CD14-positive monocyte (primary cell): ENCODE measurements at regions not wholly inside any gene's neighbourhood (a gene's known extent, or its start where the extent isn't known, plus 50 kb on each side); places are given as distances from the start of the nearest gene placed in this dataset.

Source experiments
- DNase-seq, 3 donors: peaks; one replicate each; pipeline ENCODE4 v3.0.0-alpha.2; 2011 to 2022
- H2AFZ ChIP-seq: 2 replicates; pipeline ENCODE4 v1.6.0; 2012; ENCODE audit warnings: mild to moderate bottlenecking, low read depth, low read length, inconsistent platforms; ENCODE audit not compliant: insufficient read depth, poor library complexity, severe bottlenecking
- H3K27ac ChIP-seq, 2 donors: 1 replicate in 1 of 2; 2 replicates in 1 of 2; pipeline ENCODE4 v1.5.1; 2012 to 2013; ENCODE audit warnings: low read length in 2 of 2, control low read depth in 1 of 2, inconsistent platforms in 1 of 2, low read depth in 1 of 2, mild to moderate bottlenecking in 1 of 2
- H3K27me3 ChIP-seq, 2 donors: one replicate each; pipeline versions ENCODE4 v1.6.0 to v1.6.1; 2011 to 2013; ENCODE audit warnings: low read length in 2 of 2; ENCODE audit not compliant: control insufficient read depth in 2 of 2, insufficient read depth in 2 of 2
- H3K36me3 ChIP-seq, 2 donors: replicated peaks in 1 of 2; 1 replicate in 1 of 2; 2 replicates in 1 of 2; pipeline versions ENCODE4 v1.5.1 to v1.6.1; 2012 to 2013; ENCODE audit warnings: low read length in 2 of 2, control low read depth in 1 of 2, inconsistent platforms in 1 of 2, mild to moderate bottlenecking in 1 of 2; ENCODE audit not compliant: insufficient read depth in 2 of 2, control insufficient read depth in 1 of 2
- H3K4me1 ChIP-seq, 2 donors: 1 replicate in 1 of 2; 2 replicates in 1 of 2; pipeline versions ENCODE4 v1.5.1 to v1.6.1; 2012 to 2013; ENCODE audit warnings: low read length in 2 of 2, control low read depth in 1 of 2, inconsistent platforms in 1 of 2, mild to moderate bottlenecking in 1 of 2, moderate library complexity in 1 of 2; ENCODE audit not compliant: insufficient read depth in 2 of 2, control insufficient read depth in 1 of 2
- H3K4me2 ChIP-seq: replicated peaks from 2 replicates; pipeline ENCODE3; 2012; ENCODE audit warnings: low read length, moderate library complexity, mild to moderate bottlenecking; ENCODE audit not compliant: poor library complexity, severe bottlenecking; ENCODE audit errors: extremely low read depth
- H3K4me3 ChIP-seq, 3 experiments: fragments of 200-600 bp in 1 of 3; sonication (generic) in 1 of 3; replicated peaks in 1 of 3; 1 replicate in 2 of 3; 2 replicates in 1 of 3; pipeline ENCODE4 v1.5.1; 2011 to 2013; ENCODE audit warnings: low read length in 3 of 3, mild to moderate bottlenecking in 3 of 3, control low read depth in 2 of 3, low read depth in 2 of 3, inconsistent platforms in 1 of 3, moderate library complexity in 1 of 3
- H3K79me2 ChIP-seq: 2 replicates; pipeline ENCODE4 v1.6.0; 2012; ENCODE audit warnings: mild to moderate bottlenecking, control low read depth, inconsistent platforms, low read length, moderate library complexity; ENCODE audit not compliant: insufficient read depth
- H3K9ac ChIP-seq: 2 replicates; pipeline ENCODE4 v1.6.0; 2017; ENCODE audit warnings: low read length, mild to moderate bottlenecking; ENCODE audit not compliant: insufficient read depth, poor library complexity, severe bottlenecking
- H3K9me3 ChIP-seq, 2 donors: replicated peaks in 1 of 2; 1 replicate in 1 of 2; 2 replicates in 1 of 2; pipeline versions ENCODE4 v1.5.1 to v1.6.1; 2012 to 2013; ENCODE audit warnings: low read length in 2 of 2, control low read depth in 1 of 2; ENCODE audit not compliant: control insufficient read depth in 1 of 2, insufficient read depth in 1 of 2
- H4K20me1 ChIP-seq: 2 replicates; pipeline ENCODE4 v1.6.0; 2012; ENCODE audit warnings: mild to moderate bottlenecking, low read length, control low read depth, moderate library complexity; ENCODE audit not compliant: insufficient read depth
- H3K27ac Mint-ChIP-seq, 7 donors: one replicate each; pipeline ENCODE4 v1.8.0; 2020; ENCODE audit warnings: mild to moderate bottlenecking in 7 of 7, mixed read lengths in 7 of 7, moderate library complexity in 6 of 7, inconsistent platforms in 2 of 7
- H3K27me3 Mint-ChIP-seq, 3 donors: one replicate each; pipeline ENCODE4 v1.8.0; 2021 to 2022; ENCODE audit warnings: low read depth in 3 of 3, mild to moderate bottlenecking in 3 of 3, mixed read lengths in 3 of 3, moderate library complexity in 3 of 3, inconsistent platforms in 1 of 3
- H3K36me3 Mint-ChIP-seq, 2 donors: one replicate each; pipeline ENCODE4 v1.8.0; 2020; ENCODE audit warnings: mixed read lengths in 2 of 2, inconsistent platforms in 1 of 2, mild to moderate bottlenecking in 1 of 2
- H3K4me1 Mint-ChIP-seq: one replicate; pipeline ENCODE4 v1.8.0; 2020; ENCODE audit warnings: mild to moderate bottlenecking, mixed read lengths
- H3K4me3 Mint-ChIP-seq, 2 donors: one replicate each; pipeline ENCODE4 v1.8.0; 2020; ENCODE audit warnings: mild to moderate bottlenecking in 2 of 2, mixed read lengths in 2 of 2, moderate library complexity in 1 of 2
- H3K9me3 Mint-ChIP-seq, 7 donors: one replicate each; pipeline ENCODE4 v1.8.0; 2020 to 2022; ENCODE audit warnings: mixed read lengths in 7 of 7, mild to moderate bottlenecking in 6 of 7, moderate library complexity in 6 of 7, inconsistent platforms in 2 of 7
- CTCF ChIP-seq: fragments of 200-600 bp; IDR thresholded peaks from one replicate; pipeline ENCODE4 v1.8.0; 2022; ENCODE audit warnings: antibody characterized with exemption, mild to moderate bottlenecking
- WGBS: methylation state at CpG from one replicate; pipeline ENCODE4 v1.1.5; 2013; ENCODE audit warnings: missing lambda C conversion rate; ENCODE audit not compliant: insufficient coverage; 5-methylcytosine and 5-hydroxymethylcytosine counted together
- intact Hi-C, 2 donors: fragments of 100-400 bp; cut with micrococcal nuclease; formaldehyde crosslinking; loops; one replicate each; pipeline versions ENCODE4 v1.15.0 to v1.15.1; 2023

- H3K4me1 Mint-ChIP-seq: peaks cover 1% of the 10 kb centered on the region
- H3K36me3 Mint-ChIP-seq: no peaks in the 10 kb centered on the region
- no peak overlapping the region for H3K27ac ChIP-seq
- no CpG with 5 or more reads among the region's 2 CpGs for WGBS
- no peaks in the 10 kb centered on the region for H3K9me3 Mint-ChIP-seq
- no peaks in the 10 kb centered on the region for H4K20me1 ChIP-seq
- no peaks in the 10 kb centered on the region for H3K9me3 ChIP-seq
- peaks cover 10 to 16% of the 10 kb centered on the region in 2 donors for H3K27me3 ChIP-seq
- no peak overlapping the region for H3K27ac Mint-ChIP-seq
- H3K79me2 ChIP-seq: no peaks in the 10 kb centered on the region
- DNase-seq: no peak
- no peak overlapping the region for H2AFZ ChIP-seq
- H3K27me3 Mint-ChIP-seq: peaks cover 21 to 42% (median 22%) of the 10 kb centered on the region in 3 donors
- intact Hi-C loops: no loop called here
- no peak for TF ChIP-seq CTCF
- no peak overlapping the region for H3K4me2 ChIP-seq
- no peaks in the 10 kb centered on the region for H3K4me1 ChIP-seq
- H3K36me3 ChIP-seq: no peaks in the 10 kb centered on the region
- no peak overlapping the region for H3K4me3 Mint-ChIP-seq
- no peak overlapping the region for H3K9ac ChIP-seq
- H3K4me3 ChIP-seq: no peak overlapping the region
Observed at GRCh38 chr2:131417886-131418285, 53.9 kb upstream of the RAB6D start.

- TF ChIP-seq CTCF: no peak
- no peak overlapping the region for H3K4me3 Mint-ChIP-seq
- no peak overlapping the region for H3K27ac ChIP-seq
- H3K4me1 Mint-ChIP-seq: peaks cover 1% of the 10 kb centered on the region
- peaks cover 0 to 7% of the 10 kb centered on the region in 2 donors for H3K27me3 ChIP-seq
- no peaks in the 10 kb centered on the region for H3K79me2 ChIP-seq
- peaks cover 9 to 19% (median 16%) of the 10 kb centered on the region in 3 donors for H3K27me3 Mint-ChIP-seq
- no peaks in the 10 kb centered on the region for H4K20me1 ChIP-seq
- H3K27ac Mint-ChIP-seq: peak overlapping the region in 1 of 7 donors; percentile 74
- 100% methylated on average over 1 of the region's 2 CpGs for WGBS
- H3K9ac ChIP-seq: no peak overlapping the region
- DNase-seq: no peak
- H3K4me2 ChIP-seq: no peak overlapping the region
- no peaks in the 10 kb centered on the region for H3K36me3 Mint-ChIP-seq
- H3K4me1 ChIP-seq: no peaks in the 10 kb centered on the region
- H3K9me3 Mint-ChIP-seq: no peaks in the 10 kb centered on the region
- no peaks in the 10 kb centered on the region for H3K9me3 ChIP-seq
- no peak overlapping the region for H2AFZ ChIP-seq
- intact Hi-C loops: no loop called here
- H3K36me3 ChIP-seq: no peaks in the 10 kb centered on the region
- H3K4me3 ChIP-seq: no peak overlapping the region
Observed at GRCh38 chr2:131413785-131414184, 49.8 kb upstream of the RAB6D start.
